Prostate gland (tissue), 2 donors: ENCODE measurements at regions not wholly inside any gene's neighbourhood (a gene's known extent, or its start where the extent isn't known, plus 50 kb on each side); places are given as distances from the start of the nearest gene placed in this dataset.
"Not testable (repeated sequence)": the region's sequence is repeated elsewhere in the genome, so short reads cannot be mapped to it uniquely, and the experiment has no call there.

ENCODE experiments used
- DNase-seq: peaks from one replicate; pipeline ENCODE4 v3.0.0-alpha.2; 2019; ENCODE audit warnings: low spot score
- H3K27ac ChIP-seq, 2 donors: fragments of 200-600 bp; sonication (generic); 2 replicates each; pipeline ENCODE4 v1.5.1; 2017 to 2019
- H3K27me3 ChIP-seq: fragments of 200-600 bp; sonication (generic); replicated peaks from 2 replicates; pipeline ENCODE4 v1.5.1; 2019; ENCODE audit not compliant: insufficient read depth
- H3K36me3 ChIP-seq, 2 donors: fragments of 200-600 bp; sonication (generic); 1 replicate in 1 of 2; 2 replicates in 1 of 2; pipeline versions ENCODE4 v1.5.1 to v1.8.1; 2017 to 2019
- H3K4me1 ChIP-seq: fragments of 200-600 bp; sonication (generic); replicated peaks from 2 replicates; pipeline ENCODE4 v1.5.1; 2019
- H3K4me3 ChIP-seq, 2 donors: fragments of 200-600 bp; sonication (generic); 2 replicates each; pipeline ENCODE4 v1.5.1; 2017 to 2019
- H3K9me3 ChIP-seq: fragments of 200-600 bp; sonication (generic); 2 replicates; pipeline ENCODE4 v1.5.1; 2017
- POLR2A ChIP-seq: fragments of 450-650 bp; IDR thresholded peaks from one replicate; pipeline ENCODE4 v1.6.1; 2016; ENCODE audit warnings: antibody characterized with exemption, mild to moderate bottlenecking
- POLR2AphosphoS5 ChIP-seq: sonication (generic); formaldehyde crosslinking; IDR thresholded peaks from one replicate; pipeline ENCODE4 v1.6.1; 2017; ENCODE audit warnings: antibody characterized with exemption
- WGBS: methylation state at CpG from one replicate; pipeline ENCODE4 v1.1.5; 2018; 5-methylcytosine and 5-hydroxymethylcytosine counted together
- intact Hi-C: fragments of 100-400 bp; cut with DNase I; formaldehyde crosslinking; loops from one replicate; pipeline ENCODE4 v1.14.2; 2022
- TF ChIP-seq, protein P1 (sequence below), 4 experiments: fragments of 200-600 bp in 2 of 4; fragments of 450-650 bp in 2 of 4; sonication (generic) in 2 of 4; IDR thresholded peaks; 1 replicate in 3 of 4; 2 replicates in 1 of 4; pipeline ENCODE4 v1.5.1; 2016 to 2019; ENCODE audit warnings: antibody characterized with exemption in 4 of 4, mild to moderate bottlenecking in 2 of 4, moderate library complexity in 2 of 4

DNA sequence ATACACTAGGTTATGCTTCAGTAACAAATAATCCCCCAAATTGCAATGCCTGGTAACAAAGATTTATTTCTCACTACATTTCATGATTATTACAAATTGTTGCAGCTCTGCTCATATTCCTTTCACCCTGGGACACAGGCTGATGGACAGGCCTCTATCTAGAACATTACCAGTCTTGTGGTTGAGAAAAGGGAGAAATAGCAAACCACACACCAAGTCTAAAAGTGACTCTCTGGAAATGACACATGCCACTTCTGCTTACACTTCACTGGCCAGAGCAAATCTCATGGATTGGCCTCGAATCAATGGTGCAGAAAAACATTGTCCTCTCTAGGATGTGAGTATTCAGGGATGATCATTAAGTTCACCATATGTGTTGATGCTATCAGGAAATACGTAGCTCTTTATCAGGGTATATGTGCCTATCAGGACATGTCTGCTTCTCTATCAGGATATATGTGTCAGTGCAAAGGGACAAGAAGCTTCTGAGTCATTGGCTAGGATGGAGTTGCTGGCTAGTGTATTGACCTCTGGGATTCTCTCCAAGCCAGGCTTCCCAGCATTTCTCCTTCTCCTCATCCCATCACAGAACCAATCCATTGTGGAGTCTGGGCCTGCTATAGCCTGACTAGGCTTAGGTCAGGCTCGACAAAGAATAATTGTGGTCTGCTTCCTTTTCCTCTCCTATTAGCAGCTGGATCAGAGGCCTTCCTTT lies 91.1 kb upstream of the CEP78 start:
- H3K9me3 ChIP-seq, result no peaks in the 10 kb centered on the region
- 62% methylated on average over 3 of the region's 3 CpGs for WGBS
- H3K4me3 ChIP-seq, result no peak overlapping the region
- H3K4me1 ChIP-seq, result no peaks in the 10 kb centered on the region
- no peaks in the 10 kb centered on the region for H3K36me3 ChIP-seq
- TF ChIP-seq, protein P1, sequence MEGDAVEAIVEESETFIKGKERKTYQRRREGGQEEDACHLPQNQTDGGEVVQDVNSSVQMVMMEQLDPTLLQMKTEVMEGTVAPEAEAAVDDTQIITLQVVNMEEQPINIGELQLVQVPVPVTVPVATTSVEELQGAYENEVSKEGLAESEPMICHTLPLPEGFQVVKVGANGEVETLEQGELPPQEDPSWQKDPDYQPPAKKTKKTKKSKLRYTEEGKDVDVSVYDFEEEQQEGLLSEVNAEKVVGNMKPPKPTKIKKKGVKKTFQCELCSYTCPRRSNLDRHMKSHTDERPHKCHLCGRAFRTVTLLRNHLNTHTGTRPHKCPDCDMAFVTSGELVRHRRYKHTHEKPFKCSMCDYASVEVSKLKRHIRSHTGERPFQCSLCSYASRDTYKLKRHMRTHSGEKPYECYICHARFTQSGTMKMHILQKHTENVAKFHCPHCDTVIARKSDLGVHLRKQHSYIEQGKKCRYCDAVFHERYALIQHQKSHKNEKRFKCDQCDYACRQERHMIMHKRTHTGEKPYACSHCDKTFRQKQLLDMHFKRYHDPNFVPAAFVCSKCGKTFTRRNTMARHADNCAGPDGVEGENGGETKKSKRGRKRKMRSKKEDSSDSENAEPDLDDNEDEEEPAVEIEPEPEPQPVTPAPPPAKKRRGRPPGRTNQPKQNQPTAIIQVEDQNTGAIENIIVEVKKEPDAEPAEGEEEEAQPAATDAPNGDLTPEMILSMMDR (IDR thresholded peaks at IDR 0.05), result no peak
- no peak for TF ChIP-seq POLR2AphosphoS5
- no peak for TF ChIP-seq POLR2A
- no peak for DNase-seq
- no peaks in the 10 kb centered on the region for H3K27me3 ChIP-seq
- intact Hi-C loops, result no loop called here
- no peak overlapping the region for H3K27ac ChIP-seq

DNA sequence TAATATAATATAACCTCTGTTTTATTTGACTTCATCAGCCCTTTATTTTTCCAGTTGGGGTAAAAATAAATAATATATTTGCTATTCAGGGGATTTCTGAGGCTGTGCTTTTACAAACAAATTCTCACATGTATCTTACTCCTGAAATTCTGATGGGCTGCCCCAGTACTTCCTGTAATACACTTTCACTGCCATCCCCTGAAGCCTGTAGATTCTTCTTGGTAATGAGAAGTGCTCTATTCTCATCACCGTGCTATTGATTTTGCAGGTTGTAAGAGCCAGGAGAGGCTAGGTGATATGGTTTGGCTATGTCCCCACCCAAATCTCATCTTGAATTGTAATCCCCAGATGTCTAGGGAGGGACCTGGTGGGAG lies 91.9 kb upstream of the CEP78 start:
- no peak for DNase-seq
- Histone ChIP-seq H3K4me3 (no peak overlapping the region), H3K27ac (no peak overlapping the region), H3K27me3 (no peaks in the 10 kb centered on the region), H3K36me3 (no peaks in the 10 kb centered on the region), H3K9me3 (no peaks in the 10 kb centered on the region), H3K4me1 (no peaks in the 10 kb centered on the region)
- no peak for TF ChIP-seq POLR2AphosphoS5
- TF ChIP-seq, protein P1 (IDR thresholded peaks at IDR 0.05), result no peak
- no peak for TF ChIP-seq POLR2A
- intact Hi-C loops, result no loop called here
- 91% methylated on average over 1 of the region's 1 CpG for WGBS

DNA sequence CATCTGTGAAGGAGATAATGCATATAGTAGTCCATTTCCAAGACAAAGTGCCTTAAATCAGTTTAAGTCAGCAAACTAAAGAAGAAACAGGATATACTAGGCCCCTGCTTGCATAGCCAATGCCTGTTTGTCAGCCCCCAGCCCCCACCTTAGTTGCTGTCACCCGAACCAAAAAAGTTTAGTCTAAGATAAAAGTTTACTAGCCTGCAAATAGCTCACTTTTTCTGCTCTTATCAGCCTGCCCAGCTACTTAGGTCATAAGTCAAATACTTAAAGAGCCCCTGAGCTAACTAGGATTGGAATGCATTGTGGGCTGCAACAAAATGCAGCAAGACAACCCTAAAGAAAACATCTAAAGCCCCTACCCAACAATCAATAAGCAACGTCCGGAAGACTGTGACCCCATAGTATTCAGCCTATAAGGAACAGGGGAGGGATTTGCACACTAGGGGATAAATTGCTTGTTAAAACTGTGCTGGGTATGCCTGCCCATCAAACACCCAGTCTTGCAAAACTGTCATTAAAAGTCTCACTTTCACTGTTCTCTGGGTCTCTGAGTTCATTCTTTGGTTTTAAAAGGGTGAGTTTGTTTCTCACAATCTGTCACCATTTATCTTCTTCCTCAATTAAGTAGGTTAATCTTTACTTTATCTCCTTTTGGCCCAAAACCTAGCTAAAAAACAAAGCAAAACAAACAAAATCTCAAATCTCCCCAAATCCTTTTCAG lies 92.4 kb upstream of the CEP78 start:
- no peak for TF ChIP-seq POLR2A
- no peak for TF ChIP-seq POLR2AphosphoS5
- TF ChIP-seq, protein P1 (IDR thresholded peaks at IDR 0.05), result no peak
- H3K9me3 ChIP-seq, result no peaks in the 10 kb centered on the region
- no peaks in the 10 kb centered on the region for H3K4me1 ChIP-seq
- no peaks in the 10 kb centered on the region for H3K36me3 ChIP-seq
- no peaks in the 10 kb centered on the region for H3K27me3 ChIP-seq
- no peak overlapping the region for H3K4me3 ChIP-seq
- no peak overlapping the region for H3K27ac ChIP-seq
- intact Hi-C loops, result no loop called here
- WGBS, result 54% methylated on average over 3 of the region's 3 CpGs
- no peak for DNase-seq

DNA sequence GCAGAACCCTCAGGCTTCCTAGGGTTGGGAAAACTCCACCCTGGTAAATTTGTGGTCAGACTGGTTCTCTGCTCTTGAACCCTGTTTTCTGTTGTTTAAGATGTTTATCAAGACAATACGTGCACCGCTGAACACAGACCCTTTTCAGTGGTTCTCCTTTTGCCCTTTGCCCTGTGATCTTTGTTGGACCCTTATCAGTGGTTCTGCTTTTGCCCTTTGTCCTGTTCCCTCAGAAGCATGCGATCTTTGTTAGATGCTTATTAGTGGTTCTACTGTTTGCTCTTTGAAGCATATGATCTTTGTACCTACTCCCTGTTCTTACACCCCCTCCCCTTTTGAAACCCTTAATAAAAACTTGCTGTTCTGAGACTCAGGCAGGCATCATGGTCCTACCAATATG lies 93.6 kb upstream of the CEP78 start:
- H3K4me3 ChIP-seq, DNase-seq, H3K27ac ChIP-seq, H3K4me1 ChIP-seq, H3K9me3 ChIP-seq, H3K27me3 ChIP-seq, H3K36me3 ChIP-seq, intact Hi-C loops: not testable (repeated sequence)
- 91% methylated on average over 3 of the region's 3 CpGs for WGBS

DNA sequence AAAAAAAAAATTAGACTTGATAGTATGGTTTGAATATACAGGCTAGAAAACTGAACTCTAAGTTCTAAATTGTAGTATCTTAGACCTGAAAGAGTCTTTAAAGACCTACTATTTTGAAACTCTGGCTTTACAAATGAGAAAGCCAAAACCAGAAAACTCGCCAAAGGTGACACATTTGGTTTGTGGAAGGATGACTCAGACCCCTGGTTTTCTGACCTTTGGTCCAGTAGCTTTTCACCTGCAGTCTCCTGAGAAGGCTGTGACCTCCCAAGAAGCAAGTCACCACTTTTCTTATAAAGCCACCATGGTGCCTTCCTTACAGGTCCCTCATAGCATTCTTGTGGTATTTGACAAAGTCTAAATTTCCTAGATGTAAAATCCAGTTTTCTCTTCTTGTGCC lies 102.1 kb upstream of the CEP78 start:
- Histone ChIP-seq H3K4me1 (no peaks in the 10 kb centered on the region), H3K4me3 (no peak overlapping the region), H3K27ac (no peak overlapping the region), H3K36me3 (no peaks in the 10 kb centered on the region), H3K27me3 (no peaks in the 10 kb centered on the region), H3K9me3 (no peaks in the 10 kb centered on the region)
- TF ChIP-seq, protein P1 (IDR thresholded peaks at IDR 0.05), result no peak
- TF ChIP-seq POLR2AphosphoS5, result no peak
- no peak for TF ChIP-seq POLR2A
- 88% methylated on average over 1 of the region's 1 CpG for WGBS
- intact Hi-C loops, result no loop called here
- DNase-seq, result no peak
